Heart left ventricle (tissue), 16 donors: ENCODE measurements at regions not wholly inside any gene's neighbourhood (a gene's known extent, or its start where the extent isn't known, plus 50 kb on each side); places are given as distances from the start of the nearest gene placed in this dataset.

Experiments used
- ATAC-seq, 4 donors: fragments of 200-7000 bp; cut with Tn5 transposase; one replicate each; pipeline ENCODE4 v1.9.1; 2020 to 2022; ENCODE audit warnings: moderate library complexity in 4 of 4, mild to moderate bottlenecking in 3 of 4, moderate number of reproducible peaks in 1 of 4
- DNase-seq, 5 donors: peaks; one replicate each; pipeline ENCODE4 v3.0.0-alpha.2; 2020
- H3K27ac ChIP-seq, 12 donors: fragments of 200-600 bp; sonication (generic) in 4 of 12; one replicate each; pipeline versions ENCODE4 v1.5.0 to v1.8.0; 2016 to 2022; ENCODE audit warnings: mild to moderate bottlenecking in 2 of 12
- H3K27me3 ChIP-seq, 9 donors: fragments of 200-600 bp; sonication (generic) in 2 of 9; one replicate each; pipeline versions ENCODE4 v1.5.1 to v1.8.0; 2016 to 2022; ENCODE audit warnings: mild to moderate bottlenecking in 3 of 9
- H3K36me3 ChIP-seq, 9 donors: fragments of 200-600 bp; sonication (generic) in 2 of 9; one replicate each; pipeline versions ENCODE4 v1.5.0 to v1.8.0; 2018 to 2022; ENCODE audit warnings: mild to moderate bottlenecking in 2 of 9
- H3K4me1 ChIP-seq, 12 donors: fragments of 200-600 bp; sonication (generic) in 4 of 12; one replicate each; pipeline versions ENCODE4 v1.5.0 to v1.8.0; 2016 to 2022; ENCODE audit warnings: mild to moderate bottlenecking in 3 of 12
- H3K4me3 ChIP-seq, 12 donors: fragments of 200-600 bp; sonication (generic) in 4 of 12; one replicate each; pipeline versions ENCODE4 v1.5.0 to v1.8.0; 2017 to 2022; ENCODE audit warnings: mild to moderate bottlenecking in 9 of 12, moderate library complexity in 4 of 12
- H3K9me3 ChIP-seq, 12 donors: fragments of 200-600 bp; sonication (generic) in 4 of 12; one replicate each; pipeline versions ENCODE4 v1.5.0 to v1.8.0; 2016 to 2022; ENCODE audit warnings: mild to moderate bottlenecking in 1 of 12
- POLR2A ChIP-seq, 2 donors: fragments of 450-650 bp; IDR thresholded peaks; one replicate each; pipeline ENCODE4 v1.6.1; 2017; ENCODE audit warnings: antibody characterized with exemption in 2 of 2, mild to moderate bottlenecking in 2 of 2, moderate library complexity in 2 of 2
- WGBS, 4 donors: extraction: QIAGEN DNeasy Blood & Tissue Kit in 2 of 4; methylation state at CpG; one replicate each; pipeline versions ENCODE4 v1.1.5 to v1.1.7; 2013 to 2018; 5-methylcytosine and 5-hydroxymethylcytosine counted together
- intact Hi-C, 10 donors: fragments of 100-400 bp; cut with DNase I; formaldehyde crosslinking; loops; one replicate each; pipeline versions ENCODE4 v1.11.1 to v1.14.2; 2022
- TF ChIP-seq, protein P1 (sequence below), 12 donors: fragments of 200-600 bp; sonication (generic) in 4 of 12; IDR thresholded peaks; one replicate each; pipeline versions ENCODE4 v1.5.0 to v1.8.0; 2018 to 2022; ENCODE audit warnings: antibody characterized with exemption in 12 of 12, mild to moderate bottlenecking in 5 of 12
- donor health status: ischemic (EF 13 %, LVEDD 7.1; RV severe dilation, severe dysfunction).
- donor health status: healthy with polysubstance abuse.
- donor health status: DM: no; HTN: yes; CAD: no.
- donor health status: DM: no; HTN: no; CAD: no.
- donor health status: ischemic (EF 25% LVEDD 6.9; RV normal size, moderate dysfunction).
- donor health status: ischemic (EF 25% LVEDD 5.7; RV mildly dilated, moderate dysfunction).
- donor health status: healthy.
- donor health status: DM: yes; HTN: yes; CAD: no.
- donor health status: ischemic (EF 35%, LVEDD 5.7; RV mildly dilated, moderate dysfunction).
- donor health status: nonischemic (EF 11% LVEDD 7.7; RV severe dilation, severe dysfunction).
- donor health status: DM: yes; HTN: yes; CAD: no.
- donor health status: PGD.
- donor health status: ischemic (EF 29% LVEDD 5.4; RV normal size, mild dysfunction).
- donor health status: nonischemic (EF 23%, LVEDD 6.1; RV moderate dilation, normal function).

DNA sequence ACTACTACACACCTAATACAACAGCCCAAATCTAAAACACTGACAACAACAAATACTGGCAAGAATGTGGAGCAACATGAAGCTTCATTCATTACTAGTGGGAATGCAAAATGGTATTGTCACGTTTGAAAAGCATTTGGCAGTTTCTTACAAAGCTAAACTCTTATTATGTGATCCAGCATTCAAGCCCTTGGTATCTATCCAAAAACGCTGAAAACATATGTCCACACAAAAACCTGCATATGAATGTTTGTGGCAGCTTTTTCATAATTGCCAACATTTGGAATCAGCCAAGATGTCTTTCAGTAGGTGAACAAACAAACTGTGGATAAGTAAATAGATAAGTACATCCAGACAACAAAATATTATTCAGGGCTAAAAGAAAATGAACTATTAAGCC is 501.1 kb upstream of the KIF2B start:
- H3K4me3 ChIP-seq: no peak overlapping the region
- no peaks in the 10 kb centered on the region for H3K36me3 ChIP-seq
- H3K27ac ChIP-seq: no peak overlapping the region
- H3K9me3 ChIP-seq: peaks cover 0 to 13% (median 4%) of the 10 kb centered on the region in 12 donors
- H3K27me3 ChIP-seq: no peaks in the 10 kb centered on the region
- intact Hi-C loops: no loop called here
- TF ChIP-seq, protein P1, sequence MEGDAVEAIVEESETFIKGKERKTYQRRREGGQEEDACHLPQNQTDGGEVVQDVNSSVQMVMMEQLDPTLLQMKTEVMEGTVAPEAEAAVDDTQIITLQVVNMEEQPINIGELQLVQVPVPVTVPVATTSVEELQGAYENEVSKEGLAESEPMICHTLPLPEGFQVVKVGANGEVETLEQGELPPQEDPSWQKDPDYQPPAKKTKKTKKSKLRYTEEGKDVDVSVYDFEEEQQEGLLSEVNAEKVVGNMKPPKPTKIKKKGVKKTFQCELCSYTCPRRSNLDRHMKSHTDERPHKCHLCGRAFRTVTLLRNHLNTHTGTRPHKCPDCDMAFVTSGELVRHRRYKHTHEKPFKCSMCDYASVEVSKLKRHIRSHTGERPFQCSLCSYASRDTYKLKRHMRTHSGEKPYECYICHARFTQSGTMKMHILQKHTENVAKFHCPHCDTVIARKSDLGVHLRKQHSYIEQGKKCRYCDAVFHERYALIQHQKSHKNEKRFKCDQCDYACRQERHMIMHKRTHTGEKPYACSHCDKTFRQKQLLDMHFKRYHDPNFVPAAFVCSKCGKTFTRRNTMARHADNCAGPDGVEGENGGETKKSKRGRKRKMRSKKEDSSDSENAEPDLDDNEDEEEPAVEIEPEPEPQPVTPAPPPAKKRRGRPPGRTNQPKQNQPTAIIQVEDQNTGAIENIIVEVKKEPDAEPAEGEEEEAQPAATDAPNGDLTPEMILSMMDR (IDR thresholded peaks at IDR 0.05): no peak
- no peak for TF ChIP-seq POLR2A (IDR thresholded peaks at IDR 0.05)
- ATAC-seq (no peak), DNase-seq (no peak)
- H3K4me1 ChIP-seq: no peaks in the 10 kb centered on the region
- WGBS, 4 donors: 56 to 70% (median 64%) methylated on average over 2 of the region's 2 CpGs

DNA sequence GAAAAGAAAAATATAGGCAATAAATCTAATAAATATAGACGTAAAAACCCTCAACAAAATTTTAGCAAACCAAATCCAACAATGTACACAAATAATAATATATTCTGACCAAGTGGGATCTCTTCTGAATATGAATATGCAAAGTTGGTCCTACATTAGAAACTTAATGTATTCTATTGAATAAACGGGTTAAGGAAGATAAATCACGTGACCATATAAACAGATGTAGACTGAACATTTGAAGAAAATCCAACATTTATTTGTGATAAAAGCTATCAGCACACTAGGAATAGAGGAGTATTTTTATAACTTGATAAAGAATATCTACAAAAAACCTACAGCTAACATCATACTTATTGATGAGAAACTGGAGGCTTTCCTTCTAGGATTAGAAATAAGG is 502.8 kb upstream of the KIF2B start:
- Histone ChIP-seq H3K4me3 (no peak overlapping the region), H3K36me3 (no peaks in the 10 kb centered on the region), H3K4me1 (no peaks in the 10 kb centered on the region), H3K9me3 (peaks cover 0 to 13% (median 4%) of the 10 kb centered on the region in 12 donors), H3K27me3 (no peaks in the 10 kb centered on the region), H3K27ac (no peak overlapping the region)
- TF ChIP-seq POLR2A (IDR thresholded peaks at IDR 0.05): no peak
- TF ChIP-seq, protein P1 (IDR thresholded peaks at IDR 0.05): no peak
- no peak for ATAC-seq
- no peak for DNase-seq
- WGBS, 4 donors: 85 to 91% (median 87%) methylated on average over 3 of the region's 3 CpGs
- intact Hi-C loops: no loop called here

DNA sequence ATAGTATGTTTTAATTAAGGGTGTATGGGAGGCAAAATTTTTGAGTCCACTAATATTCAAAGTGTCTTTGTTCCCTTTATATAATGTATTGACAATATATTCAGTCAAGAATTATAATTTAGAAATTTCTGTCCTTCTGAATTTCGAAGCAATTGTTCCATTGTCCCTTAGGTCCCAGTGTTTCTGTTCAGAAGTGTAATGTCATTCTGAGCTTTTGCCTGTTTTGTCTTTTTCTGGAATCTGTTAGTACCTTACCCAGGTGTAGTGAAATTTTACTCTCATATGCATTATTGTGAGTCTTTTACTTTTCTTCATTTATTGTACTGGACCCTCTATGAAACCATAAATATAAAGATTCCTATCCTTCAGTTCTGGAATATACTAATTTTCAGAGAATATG is 505.7 kb upstream of the KIF2B start:
- Histone ChIP-seq H3K27me3 (no peaks in the 10 kb centered on the region), H3K9me3 (peaks cover 0 to 13% (median 4%) of the 10 kb centered on the region in 12 donors), H3K4me1 (no peaks in the 10 kb centered on the region), H3K4me3 (no peak overlapping the region), H3K36me3 (no peaks in the 10 kb centered on the region), H3K27ac (no peak overlapping the region)
- ATAC-seq (no peak), DNase-seq (no peak)
- WGBS, 4 donors: 65 to 77% (median 70%) methylated on average over 1 of the region's 1 CpG
- intact Hi-C loops: no loop called here
- TF ChIP-seq, protein P1 (IDR thresholded peaks at IDR 0.05): no peak
- TF ChIP-seq POLR2A (IDR thresholded peaks at IDR 0.05): no peak

DNA sequence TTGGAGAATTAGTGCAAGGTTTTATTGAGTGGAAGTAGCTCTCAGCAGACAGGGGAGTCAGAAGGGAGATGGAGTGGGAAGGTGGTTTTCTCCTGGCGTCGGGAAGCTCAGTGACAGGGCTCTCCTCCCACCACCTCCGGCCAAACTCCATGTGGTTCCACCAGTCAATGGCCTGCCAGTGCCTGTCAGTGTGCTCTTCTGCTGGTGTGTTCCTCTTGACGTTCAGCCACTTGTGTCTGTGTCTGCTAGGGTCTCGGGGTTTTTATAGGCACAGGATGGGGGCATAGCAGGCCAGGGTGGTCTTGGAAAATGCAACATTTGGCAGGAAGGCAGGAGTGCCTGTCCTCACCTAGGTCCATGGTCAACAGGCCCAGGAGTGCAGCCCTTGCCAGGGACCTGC is 506.7 kb upstream of the KIF2B start:
- TF ChIP-seq, protein P1 (IDR thresholded peaks at IDR 0.05): no peak
- TF ChIP-seq POLR2A (IDR thresholded peaks at IDR 0.05): no peak
- intact Hi-C loops: no loop called here
- no peaks in the 10 kb centered on the region for H3K27me3 ChIP-seq
- ATAC-seq (no peak), DNase-seq (no peak)
- H3K27ac ChIP-seq: no peak overlapping the region
- H3K36me3 ChIP-seq: no peaks in the 10 kb centered on the region
- no peaks in the 10 kb centered on the region for H3K4me1 ChIP-seq
- 76 to 87% (median 82%) methylated on average over 2 to 5 of the region's 5 CpGs for WGBS, 4 donors
- peaks cover 0 to 12% (median 4%) of the 10 kb centered on the region in 12 donors for H3K9me3 ChIP-seq
- H3K4me3 ChIP-seq: no peak overlapping the region
